ENCODE measurements at regions not wholly inside any gene's neighbourhood (a gene's known extent, or its start where the extent isn't known, plus 50 kb on each side); places are given as distances from the start of the nearest gene placed in this dataset.

DNA sequence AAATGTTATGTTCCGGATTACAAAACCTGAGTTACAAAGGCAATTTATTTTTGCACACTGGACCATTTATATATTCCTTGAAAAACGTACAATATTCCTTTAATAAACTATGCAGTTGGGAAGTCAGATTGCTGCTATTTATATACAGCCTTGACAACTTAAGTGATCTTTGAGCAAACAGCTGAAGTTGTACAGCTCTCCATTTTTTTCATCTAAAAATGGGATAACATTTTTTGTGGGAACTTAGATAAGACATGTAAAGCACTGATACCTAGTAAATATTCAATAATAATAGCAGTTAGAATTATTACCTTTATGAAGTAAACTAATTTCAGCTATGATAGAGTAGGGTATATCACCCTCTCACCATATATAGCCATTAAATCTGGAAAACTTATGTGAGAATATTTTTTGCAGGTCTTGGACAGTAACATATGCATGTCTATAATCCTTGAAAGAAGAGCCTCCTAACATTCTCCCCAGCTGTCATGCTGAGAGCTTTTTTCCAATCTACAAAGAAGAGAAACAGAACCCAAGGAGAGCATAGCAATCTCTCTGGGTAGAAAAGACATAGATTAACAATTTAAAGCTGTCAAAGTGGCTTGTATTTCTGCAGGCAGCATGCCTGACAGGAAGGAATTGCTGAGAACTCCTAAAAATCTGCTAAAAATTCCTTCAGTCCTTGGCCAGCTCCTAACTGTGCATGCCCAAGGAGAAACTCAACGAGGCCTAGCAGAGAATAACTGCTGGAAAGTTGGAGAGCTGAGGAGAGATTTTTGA, 326.0 kb downstream of the CRPPA start:
- TF ChIP-seq, protein P1, sequence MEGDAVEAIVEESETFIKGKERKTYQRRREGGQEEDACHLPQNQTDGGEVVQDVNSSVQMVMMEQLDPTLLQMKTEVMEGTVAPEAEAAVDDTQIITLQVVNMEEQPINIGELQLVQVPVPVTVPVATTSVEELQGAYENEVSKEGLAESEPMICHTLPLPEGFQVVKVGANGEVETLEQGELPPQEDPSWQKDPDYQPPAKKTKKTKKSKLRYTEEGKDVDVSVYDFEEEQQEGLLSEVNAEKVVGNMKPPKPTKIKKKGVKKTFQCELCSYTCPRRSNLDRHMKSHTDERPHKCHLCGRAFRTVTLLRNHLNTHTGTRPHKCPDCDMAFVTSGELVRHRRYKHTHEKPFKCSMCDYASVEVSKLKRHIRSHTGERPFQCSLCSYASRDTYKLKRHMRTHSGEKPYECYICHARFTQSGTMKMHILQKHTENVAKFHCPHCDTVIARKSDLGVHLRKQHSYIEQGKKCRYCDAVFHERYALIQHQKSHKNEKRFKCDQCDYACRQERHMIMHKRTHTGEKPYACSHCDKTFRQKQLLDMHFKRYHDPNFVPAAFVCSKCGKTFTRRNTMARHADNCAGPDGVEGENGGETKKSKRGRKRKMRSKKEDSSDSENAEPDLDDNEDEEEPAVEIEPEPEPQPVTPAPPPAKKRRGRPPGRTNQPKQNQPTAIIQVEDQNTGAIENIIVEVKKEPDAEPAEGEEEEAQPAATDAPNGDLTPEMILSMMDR (IDR thresholded peaks at IDR 0.05; ENCODE audit: low read length, missing control alignments): no peak
- no peak for DNase-seq (ENCODE audit: low read depth)
- H3K4me3 ChIP-seq (replicated peaks; ENCODE audit: low read depth, low read length): no peak overlapping the region

DNA sequence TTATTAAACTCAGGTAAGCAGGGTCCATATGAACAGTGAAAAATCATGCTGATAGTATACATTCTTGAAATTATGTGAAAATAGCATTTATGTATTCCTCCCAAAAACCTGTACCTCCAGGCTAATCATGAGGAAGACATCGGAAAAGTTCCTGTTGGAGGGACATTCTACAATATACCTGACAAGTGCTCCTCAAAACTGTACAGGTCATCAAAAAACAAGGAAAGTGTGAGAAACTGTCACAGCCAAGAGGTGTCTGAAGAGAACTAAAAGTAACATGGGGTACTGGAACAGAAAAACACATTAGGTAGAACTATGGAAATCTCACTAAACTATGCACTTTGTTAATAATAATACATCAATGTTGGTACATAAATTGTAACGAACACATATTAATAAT, 326.7 kb downstream of the CRPPA start:
- H3K4me3 ChIP-seq (replicated peaks; ENCODE audit: low read depth, low read length): no peak overlapping the region
- TF ChIP-seq, protein P1 (IDR thresholded peaks at IDR 0.05; ENCODE audit: low read length, missing control alignments): no peak
- no peak for DNase-seq (ENCODE audit: low read depth)

DNA sequence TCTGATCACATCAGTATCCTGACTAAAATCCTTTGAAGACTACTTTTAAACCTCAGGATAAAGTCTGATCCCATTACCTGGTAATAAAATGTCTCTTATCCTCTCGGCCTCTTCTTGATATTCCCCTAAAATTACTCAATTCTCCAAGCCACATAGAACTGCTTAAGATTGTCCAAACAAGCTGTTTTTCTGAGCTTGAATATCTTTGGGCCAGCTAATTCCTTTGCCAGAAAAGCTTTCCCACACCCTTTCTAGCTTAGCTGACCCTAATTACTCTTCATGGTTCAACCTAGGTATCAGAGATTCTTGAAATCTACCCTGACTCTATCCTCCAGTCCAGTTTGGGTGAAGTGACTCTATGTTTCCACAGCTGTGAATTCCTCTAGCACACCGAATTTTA, 328.6 kb downstream of the CRPPA start:
- DNase-seq (ENCODE audit: low read depth): no peak
- TF ChIP-seq, protein P1 (IDR thresholded peaks at IDR 0.05; ENCODE audit: low read length, missing control alignments): no peak
- no peak overlapping the region for H3K4me3 ChIP-seq (replicated peaks; ENCODE audit: low read depth, low read length)

DNA sequence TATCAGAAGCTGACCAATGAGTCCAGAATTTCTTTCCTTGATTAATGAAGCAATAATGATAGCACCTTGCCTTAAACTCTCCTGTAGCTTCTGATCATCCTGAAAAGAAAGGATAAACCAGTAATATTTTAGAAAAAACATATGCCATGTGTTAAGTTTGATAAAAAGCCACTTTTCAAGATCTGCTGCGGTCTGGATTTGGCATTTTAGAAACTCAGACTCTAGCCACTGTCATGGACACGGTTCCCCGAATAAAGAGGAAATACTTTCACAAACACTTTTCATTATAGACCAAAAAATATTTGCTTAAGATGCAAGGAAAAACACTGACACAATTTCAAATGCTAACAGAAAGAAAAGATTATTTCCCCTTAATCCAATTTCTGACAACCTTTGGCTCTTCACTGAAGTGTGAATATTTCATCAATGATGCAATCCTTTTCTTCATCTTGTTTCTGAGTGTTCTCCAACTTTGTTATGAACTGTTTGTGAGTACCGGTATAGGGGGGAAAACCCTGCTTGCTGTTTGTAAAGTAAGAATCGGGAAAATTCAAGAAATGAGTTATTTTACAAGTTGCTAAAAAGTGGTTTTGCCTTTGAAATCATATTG, 329.5 kb downstream of the CRPPA start:
- DNase-seq (ENCODE audit: low read depth): peak; percentile 30
- TF ChIP-seq, protein P1 (IDR thresholded peaks at IDR 0.05; ENCODE audit: low read length, missing control alignments): no peak
- H3K4me3 ChIP-seq (replicated peaks; ENCODE audit: low read depth, low read length): no peak overlapping the region

DNA sequence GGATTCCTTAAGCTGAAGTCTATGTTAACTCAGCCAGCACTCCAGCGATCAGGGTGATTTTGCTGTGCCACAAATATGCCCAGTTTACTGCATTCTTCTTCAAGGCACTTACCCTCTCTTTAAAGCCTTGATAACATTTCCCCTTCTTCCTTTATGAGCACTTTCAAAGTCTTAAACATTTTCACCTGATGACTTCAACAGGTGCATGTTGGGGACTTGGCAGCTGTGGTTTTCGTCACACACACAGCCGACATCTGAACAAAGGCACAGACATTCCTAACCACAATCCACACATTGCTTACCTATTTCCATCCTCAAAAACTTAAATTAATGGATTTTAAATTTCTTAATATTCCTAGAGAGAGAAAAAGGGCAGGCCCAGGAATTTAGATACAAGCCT, 331.5 kb downstream of the CRPPA start:
- DNase-seq (ENCODE audit: low read depth): no peak
- no peak overlapping the region for H3K4me3 ChIP-seq (replicated peaks; ENCODE audit: low read depth, low read length)
- TF ChIP-seq, protein P1 (IDR thresholded peaks at IDR 0.05; ENCODE audit: low read length, missing control alignments): no peak

DNA sequence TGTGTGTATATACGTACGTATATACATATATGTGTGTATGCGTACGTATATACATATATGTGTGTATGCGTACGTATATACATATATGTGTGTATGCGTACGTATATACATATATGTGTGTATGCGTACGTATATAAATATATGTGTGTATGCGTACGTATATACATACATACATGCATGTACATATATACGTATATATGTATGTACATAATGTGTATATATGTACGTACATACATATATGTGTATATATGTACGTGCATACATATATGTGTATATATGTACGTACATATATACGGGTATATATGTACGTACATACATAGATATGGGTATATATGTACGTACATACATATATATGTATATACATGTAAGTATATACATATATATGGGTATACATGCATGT, 332.1 kb downstream of the CRPPA start:
- DNase-seq (ENCODE audit: low read depth): no peak
- no peak overlapping the region for H3K4me3 ChIP-seq (replicated peaks; ENCODE audit: low read depth, low read length)
- TF ChIP-seq, protein P1 (IDR thresholded peaks at IDR 0.05; ENCODE audit: low read length, missing control alignments): no peak

All from fibroblast of pulmonary artery (primary cell).